GM06990 (cell line): ENCODE measurements at regions not wholly inside any gene's neighbourhood (a gene's known extent, or its start where the extent isn't known, plus 50 kb on each side); places are given as distances from the start of the nearest gene placed in this dataset.

Experiments used
- DNase-seq: peaks from one replicate; pipeline ENCODE4 v3.0.0-alpha.2; 2011; ENCODE audit not compliant: insufficient read length; ENCODE audit errors: extremely low read depth
- H3K27me3 ChIP-seq: replicated peaks from 2 replicates; pipeline ENCODE4 v1.6.0; 2011; ENCODE audit warnings: low read length; ENCODE audit not compliant: control insufficient read depth, insufficient read depth
- H3K36me3 ChIP-seq: 2 replicates; pipeline ENCODE4 v1.5.1; 2011; ENCODE audit warnings: low read length; ENCODE audit not compliant: control insufficient read depth, insufficient read depth
- H3K4me3 ChIP-seq: replicated peaks from 2 replicates; pipeline ENCODE4 v1.5.1; 2011; ENCODE audit warnings: low read depth, mild to moderate bottlenecking, control low read depth, low read length
- TF ChIP-seq, protein P1 (sequence below): IDR thresholded peaks from 2 replicates; pipeline ENCODE4 v1.5.1; 2011; ENCODE audit warnings: low read length, control low read depth, mild to moderate bottlenecking, inconsistent platforms; ENCODE audit not compliant: insufficient read depth, poor library complexity, severe bottlenecking

DNA sequence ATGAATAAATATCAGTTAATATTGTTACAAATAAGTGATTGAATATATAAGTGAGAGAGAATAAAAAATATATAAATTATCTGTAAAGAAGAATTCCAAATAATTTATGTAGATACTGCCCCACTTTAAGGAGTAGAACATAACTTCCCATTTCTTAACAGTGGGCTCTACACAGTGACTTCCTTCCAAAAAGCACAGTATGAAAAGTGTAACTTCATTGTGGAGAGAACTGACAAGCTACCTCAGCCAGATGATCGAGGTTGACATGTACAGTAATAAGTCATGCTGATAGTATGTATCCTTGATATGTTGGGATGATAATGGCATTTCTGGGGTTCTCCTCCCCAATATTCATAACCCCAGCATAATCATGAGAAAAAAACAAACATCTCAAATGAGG, 191.9 kb upstream of the FN1 start:
- no peaks in the 10 kb centered on the region for H3K36me3 ChIP-seq
- TF ChIP-seq, protein P1, sequence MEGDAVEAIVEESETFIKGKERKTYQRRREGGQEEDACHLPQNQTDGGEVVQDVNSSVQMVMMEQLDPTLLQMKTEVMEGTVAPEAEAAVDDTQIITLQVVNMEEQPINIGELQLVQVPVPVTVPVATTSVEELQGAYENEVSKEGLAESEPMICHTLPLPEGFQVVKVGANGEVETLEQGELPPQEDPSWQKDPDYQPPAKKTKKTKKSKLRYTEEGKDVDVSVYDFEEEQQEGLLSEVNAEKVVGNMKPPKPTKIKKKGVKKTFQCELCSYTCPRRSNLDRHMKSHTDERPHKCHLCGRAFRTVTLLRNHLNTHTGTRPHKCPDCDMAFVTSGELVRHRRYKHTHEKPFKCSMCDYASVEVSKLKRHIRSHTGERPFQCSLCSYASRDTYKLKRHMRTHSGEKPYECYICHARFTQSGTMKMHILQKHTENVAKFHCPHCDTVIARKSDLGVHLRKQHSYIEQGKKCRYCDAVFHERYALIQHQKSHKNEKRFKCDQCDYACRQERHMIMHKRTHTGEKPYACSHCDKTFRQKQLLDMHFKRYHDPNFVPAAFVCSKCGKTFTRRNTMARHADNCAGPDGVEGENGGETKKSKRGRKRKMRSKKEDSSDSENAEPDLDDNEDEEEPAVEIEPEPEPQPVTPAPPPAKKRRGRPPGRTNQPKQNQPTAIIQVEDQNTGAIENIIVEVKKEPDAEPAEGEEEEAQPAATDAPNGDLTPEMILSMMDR = no peak
- no peak overlapping the region for H3K4me3 ChIP-seq
- H3K27me3 ChIP-seq = no peaks in the 10 kb centered on the region
- DNase-seq = no peak

DNA sequence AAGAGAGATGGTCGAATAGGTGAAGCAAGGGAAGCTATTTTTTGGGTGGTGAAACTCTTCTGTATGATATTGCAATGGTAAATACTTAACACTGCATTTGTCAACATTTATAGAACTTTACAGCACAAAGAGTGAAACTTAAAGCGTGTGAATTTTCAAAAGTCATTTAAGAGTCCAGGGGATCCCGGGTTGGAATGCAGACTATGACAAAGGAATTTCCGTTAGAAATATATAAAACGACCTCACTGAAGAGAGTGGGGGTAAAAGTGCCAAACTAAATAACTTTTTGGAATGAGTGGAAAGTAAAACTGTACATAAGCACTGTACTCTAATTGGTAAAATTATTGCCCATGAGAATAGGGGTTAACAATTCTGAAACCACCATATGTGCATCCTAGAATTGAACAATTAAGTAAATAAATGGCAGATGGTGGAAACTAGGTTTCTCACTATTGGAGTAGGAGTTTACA, 191.0 kb upstream of the FN1 start:
- peak; percentile 20 for DNase-seq
- no peaks in the 10 kb centered on the region for H3K27me3 ChIP-seq
- no peaks in the 10 kb centered on the region for H3K36me3 ChIP-seq
- H3K4me3 ChIP-seq = no peak overlapping the region
- TF ChIP-seq, protein P1 = no peak

DNA sequence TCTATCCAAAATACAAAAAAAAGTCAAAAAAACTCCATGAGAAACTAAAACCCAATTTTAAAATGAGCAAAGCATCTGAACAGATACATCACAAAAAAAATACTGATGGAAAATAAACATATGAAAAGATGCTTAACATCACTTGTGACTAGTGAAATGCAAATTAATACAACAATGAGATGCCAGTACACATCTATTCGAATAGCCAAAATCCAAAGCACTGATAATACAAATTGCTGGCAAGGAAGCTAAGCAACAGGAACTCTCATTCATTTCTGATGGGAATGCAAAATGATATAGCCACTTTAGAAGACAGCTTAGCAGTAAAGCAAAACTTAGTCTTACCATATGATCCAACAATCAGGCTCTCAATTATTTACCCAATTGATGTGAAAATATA, 190.2 kb upstream of the FN1 start:
- H3K27me3 ChIP-seq = no peaks in the 10 kb centered on the region
- no peak for DNase-seq
- no peaks in the 10 kb centered on the region for H3K36me3 ChIP-seq
- TF ChIP-seq, protein P1 = no peak
- no peak overlapping the region for H3K4me3 ChIP-seq

DNA sequence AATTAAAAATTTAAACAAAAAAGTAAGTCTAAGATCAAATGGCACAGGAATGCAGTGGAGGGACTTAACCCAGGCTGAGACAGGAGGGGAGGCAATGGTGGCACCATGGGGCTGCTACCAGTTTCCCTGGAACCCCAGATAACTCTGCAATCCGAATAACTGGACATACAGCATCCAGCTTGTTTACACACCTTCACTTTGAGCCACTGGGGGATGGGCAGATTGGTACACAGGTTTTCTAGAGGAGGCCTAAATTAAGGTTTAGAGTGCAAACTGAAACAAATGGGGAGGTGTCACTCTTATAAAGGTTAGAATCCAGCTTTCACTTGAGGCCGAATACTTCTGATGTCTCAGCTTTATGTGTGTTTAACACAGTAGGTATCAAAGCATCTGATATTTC, 189.3 kb upstream of the FN1 start:
- DNase-seq = no peak
- TF ChIP-seq, protein P1 = no peak
- Histone ChIP-seq H3K4me3 (no peak overlapping the region), H3K36me3 (no peaks in the 10 kb centered on the region), H3K27me3 (no peaks in the 10 kb centered on the region; the same call in 1 of the 2 replicates)

DNA sequence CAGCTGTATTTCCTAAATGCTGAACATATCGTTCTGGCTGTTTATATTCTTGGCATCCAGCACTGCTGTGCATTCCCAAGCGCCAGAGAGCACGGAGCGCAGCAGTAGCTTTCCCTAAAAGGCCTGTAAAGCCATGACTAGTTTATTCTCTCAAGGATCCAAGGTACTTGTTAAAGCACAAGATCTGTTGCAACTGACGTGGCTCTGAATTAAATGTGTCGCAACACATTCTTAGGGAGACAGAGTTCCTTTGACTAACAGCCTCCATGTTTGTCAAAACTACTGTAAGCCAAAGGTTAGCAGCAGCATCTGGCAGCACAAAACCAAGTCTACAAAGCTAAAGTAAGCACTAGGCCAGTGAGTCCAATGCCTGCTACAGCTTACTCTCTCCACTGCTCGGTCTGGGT, 188.6 kb upstream of the FN1 start:
- Histone ChIP-seq H3K36me3 (no peaks in the 10 kb centered on the region), H3K4me3 (no peak overlapping the region), H3K27me3 (no peaks in the 10 kb centered on the region; the same call in 1 of the 2 replicates)
- TF ChIP-seq, protein P1 = no peak
- DNase-seq = no peak

DNA sequence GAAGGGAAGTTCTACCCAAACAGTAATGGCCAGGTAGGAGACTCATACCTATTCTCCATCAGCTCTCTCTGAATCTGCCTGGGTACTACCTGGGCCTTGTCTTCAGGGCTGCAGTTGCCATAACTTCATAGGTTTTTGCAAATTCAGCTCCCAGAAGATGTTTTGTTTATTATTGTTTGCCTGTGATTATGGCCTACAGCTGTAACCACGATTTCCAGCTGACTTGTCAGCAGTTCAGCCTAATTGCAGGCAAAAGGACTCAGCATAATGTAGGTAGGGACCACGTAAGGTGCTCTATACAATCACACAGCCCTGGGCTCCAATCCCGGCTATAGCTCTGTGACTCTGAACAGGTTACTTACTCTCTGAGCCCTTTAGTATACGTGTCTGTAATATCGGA, 187.0 kb upstream of the FN1 start:
- no peak overlapping the region for H3K4me3 ChIP-seq
- no peaks in the 10 kb centered on the region for H3K36me3 ChIP-seq
- peaks cover 1% of the 10 kb centered on the region for H3K27me3 ChIP-seq
- no peak for DNase-seq
- TF ChIP-seq, protein P1 = no peak
